OCI-LY1 (cell line): ENCODE measurements at regions not wholly inside any gene's neighbourhood (a gene's known extent, or its start where the extent isn't known, plus 50 kb on each side); places are given as distances from the start of the nearest gene placed in this dataset.

ENCODE experiments used
- H2AFZ ChIP-seq: fragments of 200-600 bp; sonication (generic), shearing (Covaris generic); 2 replicates; pipeline ENCODE4 v1.6.0; 2014; ENCODE audit warnings: antibody characterized with exemption, mild to moderate bottlenecking, low read length
- H3F3A ChIP-seq: fragments of 200-600 bp; sonication (generic), shearing (Covaris generic); 2 replicates; pipeline ENCODE4 v1.6.0; 2014; ENCODE audit warnings: mild to moderate bottlenecking, antibody characterized with exemption, low read length, moderate library complexity; ENCODE audit not compliant: insufficient read depth
- H3K27ac ChIP-seq: fragments of 200-600 bp; sonication (generic); 2 replicates; pipeline ENCODE4 v1.5.1; 2014; ENCODE audit warnings: low read length, mixed run types, mild to moderate bottlenecking, low read depth; ENCODE audit not compliant: poor library complexity, severe bottlenecking
- H3K27me3 ChIP-seq: fragments of 200-600 bp; sonication (generic); 2 replicates; pipeline ENCODE4 v1.6.0; 2014; ENCODE audit warnings: antibody characterized with exemption, mild to moderate bottlenecking, low read length, moderate library complexity; ENCODE audit not compliant: insufficient read depth
- H3K36me3 ChIP-seq: fragments of 200-600 bp; sonication (generic); 2 replicates; pipeline ENCODE4 v1.6.1; 2014; ENCODE audit warnings: mild to moderate bottlenecking, antibody characterized with exemption, low read length, moderate library complexity, mixed read lengths; ENCODE audit not compliant: insufficient read depth
- H3K4me1 ChIP-seq: fragments of 200-600 bp; sonication (generic); 2 replicates; pipeline ENCODE4 v1.5.1; 2014; ENCODE audit warnings: mild to moderate bottlenecking, low read length, moderate library complexity; ENCODE audit not compliant: insufficient read depth, severe bottlenecking
- H3K4me2 ChIP-seq: fragments of 200-600 bp; sonication (generic), shearing (Covaris generic); 2 replicates; pipeline ENCODE4 v1.6.1; 2014; ENCODE audit warnings: low read length
- H3K4me3 ChIP-seq: fragments of 200-600 bp; sonication (generic); 2 replicates; pipeline ENCODE4 v1.5.1; 2014; ENCODE audit warnings: low read length, low read depth, mild to moderate bottlenecking, mixed read lengths; ENCODE audit not compliant: poor library complexity, severe bottlenecking
- H3K79me2 ChIP-seq: fragments of 200-600 bp; shearing (Covaris generic); 2 replicates; pipeline ENCODE4 v1.6.1; 2016; ENCODE audit warnings: mixed run types, low read length, mixed read lengths; ENCODE audit not compliant: insufficient read depth
- H3K9ac ChIP-seq: fragments of 200-600 bp; sonication (generic), shearing (Covaris generic); 2 replicates; pipeline ENCODE4 v1.6.1; 2014; ENCODE audit warnings: mild to moderate bottlenecking, low read length, mixed read lengths
- H3K9me2 ChIP-seq: fragments of 200-600 bp; sonication (generic), shearing (Covaris generic); 2 replicates; pipeline ENCODE4 v1.6.1; 2014; ENCODE audit warnings: low read depth, mild to moderate bottlenecking, low read length, mixed read lengths
- H3K9me3 ChIP-seq: fragments of 200-600 bp; shearing (Covaris generic); 2 replicates; pipeline ENCODE4 v1.6.1; 2014; ENCODE audit warnings: low read length, mixed read lengths
- H4K20me1 ChIP-seq: fragments of 200-600 bp; sonication (generic), shearing (Covaris generic); 2 replicates; pipeline ENCODE4 v1.6.0; 2016; ENCODE audit warnings: mild to moderate bottlenecking, low read length; ENCODE audit not compliant: insufficient read depth
- EZH2 ChIP-seq: fragments of 200-600 bp; sonication (generic), shearing (Covaris generic); IDR thresholded peaks from 2 replicates; pipeline ENCODE4 v1.8.0; 2017; ENCODE audit warnings: borderline replicate concordance, mixed run types, mild to moderate bottlenecking, antibody characterized with exemption, low read length, moderate library complexity, mixed read lengths
- TF ChIP-seq, protein P1 (sequence below): fragments of 200-600 bp; sonication (generic), shearing (Covaris generic); IDR thresholded peaks from 2 replicates; pipeline ENCODE4 v1.5.1; 2017; ENCODE audit warnings: mild to moderate bottlenecking, antibody characterized with exemption, low read length, moderate library complexity, mixed read lengths

DNA sequence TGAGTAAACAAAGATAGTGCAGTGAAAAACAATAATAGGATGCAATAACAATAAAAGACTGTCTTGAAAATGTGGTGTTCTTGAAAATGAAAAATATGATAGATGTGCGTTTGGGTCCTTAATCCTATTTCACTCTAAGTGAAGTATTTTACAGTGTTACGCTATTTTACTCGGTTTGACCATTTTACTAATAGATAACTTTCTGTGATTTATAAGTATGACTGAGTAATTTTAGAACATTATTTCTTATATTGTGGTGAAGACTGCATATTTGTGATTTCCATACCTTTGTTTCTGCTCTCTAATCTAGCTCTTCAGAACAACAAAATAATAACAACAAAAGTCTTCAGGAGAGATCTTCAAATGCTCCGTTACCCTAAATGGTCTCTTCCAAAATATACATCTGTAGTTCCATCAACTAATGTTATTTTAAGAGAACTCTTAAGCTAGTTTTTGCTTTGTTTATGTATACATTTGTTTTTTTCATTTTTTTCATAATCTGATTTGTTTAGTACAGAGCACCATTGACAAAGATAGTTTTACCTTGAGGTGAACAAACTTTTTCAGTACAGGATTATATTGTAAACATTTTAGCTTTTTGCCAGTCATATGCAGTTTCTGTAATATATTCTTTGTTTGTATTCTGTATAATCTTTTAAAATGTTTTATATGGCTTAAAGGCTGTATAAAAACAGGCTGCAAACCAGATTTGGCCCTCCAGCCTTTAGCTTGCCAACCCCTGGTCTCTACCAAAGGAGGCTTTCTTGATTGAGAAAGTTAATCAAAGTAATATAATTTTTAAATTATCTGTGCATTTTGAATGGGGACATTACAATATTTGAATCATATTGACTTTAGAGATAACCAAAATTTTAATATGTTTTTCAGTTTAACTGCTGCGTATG, 1572.7 kb upstream of the PRR20A start:
- no peaks in the 10 kb centered on the region for H3K36me3 ChIP-seq
- no peak overlapping the region for H3K9ac ChIP-seq
- no peaks in the 10 kb centered on the region for H4K20me1 ChIP-seq
- H3K9me2 ChIP-seq = no peaks in the 10 kb centered on the region
- H3F3A ChIP-seq = no peaks in the 10 kb centered on the region
- no peaks in the 10 kb centered on the region for H3K79me2 ChIP-seq
- H3K9me3 ChIP-seq = no peaks in the 10 kb centered on the region
- H3K27ac ChIP-seq = no peak overlapping the region
- H3K4me1 ChIP-seq = no peaks in the 10 kb centered on the region
- no peak overlapping the region for H3K4me2 ChIP-seq
- TF ChIP-seq, protein P1, sequence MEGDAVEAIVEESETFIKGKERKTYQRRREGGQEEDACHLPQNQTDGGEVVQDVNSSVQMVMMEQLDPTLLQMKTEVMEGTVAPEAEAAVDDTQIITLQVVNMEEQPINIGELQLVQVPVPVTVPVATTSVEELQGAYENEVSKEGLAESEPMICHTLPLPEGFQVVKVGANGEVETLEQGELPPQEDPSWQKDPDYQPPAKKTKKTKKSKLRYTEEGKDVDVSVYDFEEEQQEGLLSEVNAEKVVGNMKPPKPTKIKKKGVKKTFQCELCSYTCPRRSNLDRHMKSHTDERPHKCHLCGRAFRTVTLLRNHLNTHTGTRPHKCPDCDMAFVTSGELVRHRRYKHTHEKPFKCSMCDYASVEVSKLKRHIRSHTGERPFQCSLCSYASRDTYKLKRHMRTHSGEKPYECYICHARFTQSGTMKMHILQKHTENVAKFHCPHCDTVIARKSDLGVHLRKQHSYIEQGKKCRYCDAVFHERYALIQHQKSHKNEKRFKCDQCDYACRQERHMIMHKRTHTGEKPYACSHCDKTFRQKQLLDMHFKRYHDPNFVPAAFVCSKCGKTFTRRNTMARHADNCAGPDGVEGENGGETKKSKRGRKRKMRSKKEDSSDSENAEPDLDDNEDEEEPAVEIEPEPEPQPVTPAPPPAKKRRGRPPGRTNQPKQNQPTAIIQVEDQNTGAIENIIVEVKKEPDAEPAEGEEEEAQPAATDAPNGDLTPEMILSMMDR = no peak
- no peak for TF ChIP-seq EZH2
- H2AFZ ChIP-seq = no peak overlapping the region
- no peaks in the 10 kb centered on the region for H3K27me3 ChIP-seq
- no peak overlapping the region for H3K4me3 ChIP-seq

DNA sequence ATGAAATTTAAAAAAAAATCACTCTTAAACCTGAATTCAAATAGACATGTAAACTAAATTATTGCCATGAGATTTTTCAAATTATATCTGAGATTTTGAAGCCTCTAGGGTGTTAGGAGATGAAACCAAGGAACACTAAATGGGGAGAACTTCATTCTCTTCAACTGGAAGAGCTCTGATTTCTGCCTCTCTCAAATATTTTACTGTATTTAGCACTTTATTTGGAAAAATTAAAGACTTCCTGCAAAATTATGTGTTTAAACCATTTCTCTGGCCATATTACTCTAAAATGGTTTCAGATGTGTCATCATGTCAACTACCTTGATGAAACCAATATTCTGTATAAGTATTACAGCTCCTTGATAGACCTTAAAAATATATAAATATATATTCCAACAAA, 1571.6 kb upstream of the PRR20A start:
- no peak overlapping the region for H3K4me2 ChIP-seq
- TF ChIP-seq, protein P1 = no peak
- TF ChIP-seq EZH2 = no peak
- H4K20me1 ChIP-seq = no peaks in the 10 kb centered on the region
- H3K27ac ChIP-seq = no peak overlapping the region
- H3K36me3 ChIP-seq = no peaks in the 10 kb centered on the region
- H3K9me2 ChIP-seq = no peaks in the 10 kb centered on the region
- H3K4me1 ChIP-seq = no peaks in the 10 kb centered on the region
- no peaks in the 10 kb centered on the region for H3K79me2 ChIP-seq
- no peak overlapping the region for H3K9ac ChIP-seq
- H3K27me3 ChIP-seq = no peaks in the 10 kb centered on the region
- no peak overlapping the region for H2AFZ ChIP-seq
- H3K9me3 ChIP-seq = no peaks in the 10 kb centered on the region
- no peaks in the 10 kb centered on the region for H3F3A ChIP-seq
- H3K4me3 ChIP-seq = no peak overlapping the region

GRCh38 chr13:55569514-55569913, 1571.2 kb upstream of the PRR20A start:
- Histone ChIP-seq H3K27ac (no peak overlapping the region), H3K36me3 (no peaks in the 10 kb centered on the region), H3K27me3 (no peaks in the 10 kb centered on the region), H4K20me1 (no peaks in the 10 kb centered on the region), H3K9me3 (no peaks in the 10 kb centered on the region), H3K9me2 (no peaks in the 10 kb centered on the region), H3K9ac (no peak overlapping the region), H2AFZ (no peak overlapping the region), H3K79me2 (no peaks in the 10 kb centered on the region), H3K4me1 (no peaks in the 10 kb centered on the region), H3K4me3 (no peak overlapping the region), H3F3A (no peaks in the 10 kb centered on the region), H3K4me2 (no peak overlapping the region)
- TF ChIP-seq, protein P1 = no peak
- TF ChIP-seq EZH2 = no peak
